Right forelimb (tissue), 1 donor: ENCODE measurements at regions not wholly inside any gene's neighbourhood (a gene's known extent, or its start where the extent isn't known, plus 50 kb on each side); places are given as distances from the start of the nearest gene placed in this dataset.

Experiments
- DNase-seq: peaks from one replicate; pipeline ENCODE4 v3.0.0-alpha.2; 2018

DNA sequence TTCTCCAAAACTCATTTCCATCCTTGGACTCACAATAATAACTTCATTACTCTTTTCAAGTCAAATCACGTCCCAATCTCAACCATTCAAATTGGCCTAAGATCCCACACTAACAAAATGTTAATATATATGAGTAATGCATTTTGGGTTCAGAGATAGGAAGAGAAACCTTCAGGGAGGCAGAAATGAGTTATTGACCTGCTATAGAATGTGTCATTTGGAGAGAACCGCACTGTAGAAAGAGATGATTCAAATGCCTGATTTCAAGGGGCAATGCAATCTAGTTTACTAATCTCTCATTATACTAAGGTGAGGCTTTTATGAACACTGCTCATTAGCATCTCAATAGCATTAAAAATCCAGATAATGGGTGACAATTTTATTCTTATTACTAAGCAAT lies 1595.0 kb upstream of the GOT2 start:
- no peak for DNase-seq

DNA sequence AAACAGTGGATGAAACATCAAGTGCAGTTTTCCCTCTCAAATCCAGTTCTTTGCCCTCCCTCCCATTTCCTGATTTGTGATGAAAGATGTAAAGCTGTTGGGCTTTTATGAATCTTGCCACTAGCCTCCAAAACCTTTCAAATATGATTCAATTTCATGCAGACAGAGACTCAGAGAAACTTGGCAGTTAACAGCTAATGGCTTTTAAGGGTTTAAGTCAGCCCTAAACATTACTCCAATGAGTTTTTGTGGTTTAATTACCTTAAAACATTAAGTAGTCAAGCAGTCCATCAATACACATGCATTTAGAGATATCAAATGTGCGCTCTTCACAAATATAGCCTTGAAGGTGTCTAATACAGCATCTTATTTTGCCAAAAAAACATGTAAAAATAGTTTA lies 1594.0 kb upstream of the GOT2 start:
- DNase-seq: no peak

DNA sequence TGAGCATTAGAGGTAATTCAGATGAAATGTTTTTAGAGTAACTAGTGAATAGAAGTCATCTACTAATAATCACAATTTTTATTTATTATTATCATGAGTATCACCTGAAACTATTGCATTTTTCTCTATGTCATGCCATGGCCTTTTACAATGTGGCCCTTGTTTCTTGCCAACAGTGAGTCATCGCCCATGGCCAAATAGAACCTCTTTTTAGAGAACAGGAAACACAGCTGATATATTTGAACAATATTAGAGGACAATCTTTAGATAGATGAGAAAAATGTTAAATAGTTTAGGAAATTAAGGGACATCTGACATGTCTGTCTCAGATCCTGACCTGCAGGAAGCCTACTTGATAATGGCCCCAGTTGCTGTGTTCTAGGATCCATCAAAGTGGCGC lies 1584.4 kb upstream of the GOT2 start:
- no peak for DNase-seq

DNA sequence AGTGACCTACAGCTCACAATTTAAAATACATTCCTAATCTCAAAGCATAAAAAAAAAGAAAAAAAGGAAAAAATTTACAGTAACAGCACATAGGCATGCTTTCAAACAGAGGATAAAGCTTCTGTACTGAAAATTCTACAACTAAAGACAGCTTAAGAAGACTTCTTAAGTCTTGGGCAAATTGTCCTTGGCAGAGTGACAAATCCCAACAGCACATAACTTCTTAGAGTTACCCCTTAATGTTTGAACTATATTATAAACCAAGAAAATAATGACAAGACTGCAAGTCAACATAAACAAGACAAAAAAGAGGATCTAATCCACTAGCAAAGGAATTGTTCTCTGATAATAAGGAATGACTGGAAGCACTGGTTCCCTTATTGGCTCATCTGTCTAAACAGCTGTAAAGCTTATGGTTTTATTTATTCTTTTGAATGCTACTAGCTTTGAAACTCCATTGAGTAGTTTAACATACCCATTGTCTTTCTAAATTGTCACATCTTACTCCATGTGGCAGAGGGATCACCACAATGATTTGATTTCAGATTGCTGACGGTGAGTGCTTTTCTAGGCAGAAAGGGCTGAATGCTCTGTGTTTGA lies 1576.8 kb upstream of the GOT2 start:
- no peak for DNase-seq

DNA sequence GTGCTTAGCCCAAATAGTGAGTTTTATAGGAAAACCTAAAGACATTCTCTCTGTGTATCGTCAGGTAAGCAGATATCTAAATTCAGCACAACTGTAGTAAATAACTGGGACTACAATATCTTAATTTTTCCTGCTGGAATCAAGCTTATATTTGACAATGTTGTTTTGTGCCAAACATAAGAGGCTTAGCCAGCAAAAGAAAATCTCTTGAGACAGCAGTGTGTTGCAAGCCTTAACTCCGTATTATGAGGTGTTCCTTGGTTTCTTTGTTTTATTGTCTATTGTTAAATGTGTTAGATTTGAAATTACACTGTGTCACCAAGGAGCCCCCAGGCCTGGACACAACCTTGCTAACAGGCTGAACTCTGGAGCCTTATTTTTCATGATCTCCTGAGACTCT lies 1570.6 kb upstream of the GOT2 start:
- DNase-seq: no peak

DNA sequence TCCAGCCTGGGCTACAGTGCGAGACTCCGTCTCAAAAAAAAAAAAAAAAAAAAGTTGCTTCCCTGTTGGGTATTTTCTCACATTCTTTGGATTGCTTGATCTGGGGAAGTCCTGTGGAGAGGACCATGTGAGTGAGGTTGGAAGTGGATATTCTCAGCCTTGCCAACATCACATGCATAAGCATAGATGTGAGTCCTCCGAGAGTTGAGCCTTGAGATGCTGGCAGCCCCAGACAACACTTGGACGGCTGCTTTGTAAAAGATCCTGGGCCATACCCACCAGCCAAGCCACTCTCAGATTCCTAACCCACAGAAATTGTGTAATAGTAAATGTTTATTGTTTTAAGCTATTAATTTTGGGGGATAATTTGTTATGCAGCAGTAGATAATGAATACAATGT lies 1570.0 kb upstream of the GOT2 start:
- no peak for DNase-seq

DNA sequence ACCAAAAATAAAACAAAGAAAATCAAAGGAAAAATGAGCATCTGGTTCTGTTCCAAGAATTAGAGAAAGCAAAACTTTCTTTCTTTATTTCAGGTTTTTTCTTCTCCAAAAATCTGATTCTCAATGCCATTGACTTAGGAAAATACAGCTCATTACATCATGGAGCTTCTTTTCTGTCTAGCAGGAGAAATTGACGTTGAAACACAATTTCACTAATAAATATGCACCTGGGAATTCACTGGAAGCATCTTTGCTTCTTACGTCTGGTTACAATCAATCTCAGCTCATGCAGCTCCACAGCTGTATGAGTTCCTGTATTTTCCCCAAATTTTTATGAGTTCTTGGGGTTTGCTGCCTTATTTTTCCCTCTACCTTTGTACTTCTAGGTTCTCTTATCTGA lies 1568.6 kb upstream of the GOT2 start:
- DNase-seq: no peak

DNA sequence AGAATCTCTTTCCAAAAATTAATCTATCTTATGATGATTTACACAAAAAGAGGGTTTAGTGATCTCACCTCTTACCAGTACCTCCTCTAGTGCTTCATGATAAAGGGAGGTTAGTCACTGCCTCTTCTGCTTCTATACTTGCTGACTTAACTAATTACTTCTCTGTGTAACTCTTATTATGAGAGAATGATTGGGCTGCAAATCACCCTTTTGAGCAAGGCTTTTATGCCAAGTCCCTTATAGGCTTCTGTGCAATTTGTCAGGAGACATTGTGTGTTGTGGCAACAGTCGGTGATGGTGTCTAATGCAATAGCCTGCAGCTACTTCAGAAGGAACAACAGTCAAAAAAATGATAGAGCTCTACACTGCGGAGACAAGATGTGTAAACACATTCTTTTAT lies 1568.1 kb upstream of the GOT2 start:
- no peak for DNase-seq

DNA sequence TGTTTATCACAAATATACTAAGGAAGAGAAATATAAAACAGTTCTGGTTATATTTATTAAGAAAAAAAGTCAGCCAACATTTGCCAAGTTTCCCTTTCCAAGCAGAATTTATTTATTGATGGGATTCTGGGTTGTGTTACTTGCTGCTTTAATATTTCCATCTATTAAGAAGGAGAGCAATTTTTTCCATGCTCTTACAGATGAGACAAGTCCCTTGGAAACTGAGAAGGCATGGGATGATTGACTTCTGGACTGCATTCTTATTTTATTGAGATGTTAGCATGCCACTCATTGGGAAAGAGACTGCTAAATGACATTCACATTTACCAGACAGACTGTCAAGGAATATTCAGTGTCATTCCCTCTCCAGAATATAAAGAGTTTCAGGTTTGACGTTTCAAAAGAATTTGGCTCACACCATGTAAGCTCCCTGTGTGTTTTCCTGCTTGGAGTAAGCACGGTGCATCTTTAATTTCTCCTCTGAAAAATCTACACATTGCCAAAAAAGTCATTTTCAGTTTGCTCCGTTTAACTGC lies 1565.2 kb upstream of the GOT2 start:
- no peak for DNase-seq

DNA sequence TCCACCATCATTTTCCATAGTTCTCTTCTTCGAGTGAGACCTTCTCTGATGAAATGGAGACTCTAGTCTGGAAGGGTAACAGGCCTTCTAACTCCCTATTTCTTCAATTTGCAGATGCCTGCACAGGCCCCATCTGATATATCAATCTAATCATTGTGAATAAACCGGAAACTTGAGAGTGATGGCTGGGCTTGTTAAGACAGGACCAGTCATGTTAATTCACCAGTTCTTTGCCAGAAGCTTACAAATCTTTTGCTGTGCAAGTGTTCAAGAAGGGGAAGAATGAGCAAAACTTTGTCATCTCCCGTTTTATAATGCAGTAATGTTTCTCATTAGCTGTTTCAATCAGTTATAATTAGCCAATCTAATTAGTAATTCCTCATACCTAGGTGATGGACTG lies 1561.3 kb upstream of the GOT2 start:
- no peak for DNase-seq

DNA sequence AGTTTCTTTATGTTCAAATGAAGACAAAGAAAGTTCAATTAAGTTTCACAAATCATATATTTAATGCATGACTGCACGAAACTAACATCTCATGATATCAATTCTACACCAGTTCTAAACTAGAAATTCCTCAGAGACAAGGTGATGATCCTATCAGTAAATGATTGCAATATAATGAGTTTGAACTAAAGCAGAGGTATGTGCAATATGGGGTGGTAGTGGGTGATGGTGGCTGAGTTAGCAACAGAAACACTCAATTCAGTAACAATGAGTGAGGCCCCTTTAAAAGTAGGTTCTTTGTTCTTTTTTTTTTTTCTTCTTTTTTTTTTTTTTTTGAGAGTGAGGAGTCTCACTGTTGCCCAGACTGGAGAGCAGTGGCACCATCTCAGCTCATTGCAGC lies 1551.7 kb upstream of the GOT2 start:
- no peak for DNase-seq

DNA sequence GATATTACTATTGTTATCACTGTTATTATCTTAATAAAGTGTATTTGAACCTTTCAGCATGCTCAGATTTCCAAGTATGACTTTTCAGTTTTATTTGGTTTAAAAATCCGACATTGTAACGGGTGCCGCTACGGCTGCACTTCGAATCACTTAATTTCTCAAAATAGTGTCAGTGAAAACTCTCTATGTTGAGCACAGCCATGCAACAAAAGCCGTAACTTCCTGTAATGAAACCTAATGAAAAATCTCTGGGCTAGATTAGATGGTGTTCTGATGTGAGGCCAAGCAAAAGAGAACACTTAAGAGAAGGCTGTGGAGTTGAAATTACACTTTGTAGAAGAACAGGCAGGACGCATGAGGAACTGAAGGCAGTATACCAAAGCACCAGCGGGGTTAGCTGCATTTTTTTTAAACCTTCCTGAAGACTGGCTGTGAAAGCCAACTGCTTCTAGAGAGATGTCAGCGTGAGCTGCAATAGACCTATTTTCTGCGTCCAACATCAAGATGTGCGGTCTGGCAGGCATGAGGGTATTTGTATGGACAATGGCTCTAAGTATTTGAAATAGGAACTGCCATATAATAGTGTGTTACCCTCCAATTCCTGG lies 1545.0 kb upstream of the GOT2 start:
- no peak for DNase-seq

DNA sequence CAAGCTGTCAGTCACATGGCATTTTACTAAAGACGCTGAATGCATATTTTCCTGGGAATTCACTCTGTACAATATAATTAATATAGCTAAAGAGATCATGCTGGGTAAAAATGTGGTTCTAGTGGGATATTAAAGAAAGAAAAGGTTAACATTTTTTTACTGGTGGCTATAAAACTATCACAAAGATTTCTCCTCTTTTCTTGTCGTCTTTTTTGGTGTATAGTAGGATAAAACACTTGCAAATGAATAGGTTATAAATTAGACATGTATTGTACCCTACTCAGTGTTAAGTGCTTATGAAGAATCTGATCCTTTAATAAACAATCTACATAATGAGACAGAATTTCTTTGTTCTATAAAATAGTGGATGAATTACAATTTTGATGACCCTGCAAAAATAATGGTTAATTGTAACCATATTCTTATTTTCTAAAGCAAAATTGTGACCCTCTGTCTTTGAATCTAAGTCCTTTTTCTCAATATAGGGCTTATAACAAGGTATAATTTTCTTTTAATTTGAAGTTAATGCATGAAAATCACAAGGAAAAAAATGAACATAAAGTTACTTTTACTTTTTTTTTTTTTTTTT lies 1540.4 kb upstream of the GOT2 start:
- DNase-seq: no peak

DNA sequence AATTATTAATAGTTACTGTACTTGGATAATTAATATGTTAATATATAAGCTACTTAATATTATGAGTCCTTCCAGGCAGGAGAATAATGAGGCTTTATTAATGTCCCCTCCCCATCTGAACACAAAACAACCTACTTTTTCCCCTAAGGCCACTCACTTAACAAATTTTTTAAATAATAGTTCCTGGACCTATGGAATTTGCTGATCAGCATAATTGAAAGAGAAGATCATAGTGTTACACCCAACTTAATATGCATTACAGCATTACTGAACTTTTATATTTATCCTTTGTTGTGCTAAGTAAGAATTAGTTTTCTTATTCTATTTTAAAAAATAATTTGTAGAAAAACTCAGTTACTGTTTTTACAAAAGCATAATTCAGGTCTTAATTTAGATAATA lies 1537.7 kb upstream of the GOT2 start:
- DNase-seq: no peak

DNA sequence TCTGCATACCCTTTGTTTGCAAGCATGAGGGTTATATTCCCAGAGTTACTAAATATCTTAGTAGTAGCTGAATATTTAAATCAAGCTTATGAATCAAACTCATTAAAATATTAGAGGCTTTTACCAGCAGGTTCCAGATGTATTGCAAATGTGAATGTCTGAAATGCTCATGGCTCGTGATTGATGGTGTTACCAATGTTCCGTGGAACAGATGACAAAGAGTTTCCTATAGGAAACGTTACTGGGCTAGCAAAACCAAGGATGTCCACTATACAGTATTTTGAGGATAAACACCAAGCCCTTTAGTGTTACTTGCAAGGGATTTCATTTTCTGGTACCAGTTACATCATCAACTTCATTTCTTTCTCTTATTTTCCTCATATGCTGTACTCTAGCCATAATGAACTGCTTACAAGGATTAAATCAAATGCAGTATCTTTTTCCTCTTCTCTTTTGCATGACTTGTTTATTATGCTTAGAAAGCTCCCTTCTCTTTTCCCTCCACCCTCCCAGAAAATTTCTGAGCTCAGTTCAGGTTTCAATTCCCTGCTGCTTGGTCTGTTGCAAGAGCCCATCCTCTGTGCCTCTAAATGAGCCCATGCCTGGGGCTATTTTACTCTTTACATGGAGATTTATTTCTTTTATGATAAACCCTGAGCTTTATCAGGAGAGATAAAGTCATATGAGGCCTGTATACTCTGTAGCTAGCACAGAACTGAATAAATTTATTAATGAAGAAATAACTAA lies 1537.1 kb upstream of the GOT2 start:
- no peak for DNase-seq

DNA sequence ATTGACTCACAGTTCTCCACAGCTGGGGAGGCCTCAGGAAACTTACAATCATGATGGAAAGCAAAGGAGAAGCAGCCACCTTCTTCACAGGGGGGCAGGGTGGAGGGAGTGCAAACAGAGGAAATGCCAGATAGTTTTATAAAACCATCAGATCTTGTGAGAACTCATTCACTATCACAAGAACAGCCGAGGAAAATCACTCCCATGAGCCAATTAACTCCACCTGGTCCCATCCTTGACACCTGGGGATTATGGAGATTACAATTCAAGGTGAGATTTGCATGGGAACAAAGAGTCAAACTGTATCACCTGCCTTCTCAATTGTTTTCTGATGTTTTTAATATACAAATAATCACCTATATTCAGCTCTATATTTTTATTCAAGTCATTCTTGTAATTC lies 1527.3 kb upstream of the GOT2 start:
- DNase-seq: no peak

DNA sequence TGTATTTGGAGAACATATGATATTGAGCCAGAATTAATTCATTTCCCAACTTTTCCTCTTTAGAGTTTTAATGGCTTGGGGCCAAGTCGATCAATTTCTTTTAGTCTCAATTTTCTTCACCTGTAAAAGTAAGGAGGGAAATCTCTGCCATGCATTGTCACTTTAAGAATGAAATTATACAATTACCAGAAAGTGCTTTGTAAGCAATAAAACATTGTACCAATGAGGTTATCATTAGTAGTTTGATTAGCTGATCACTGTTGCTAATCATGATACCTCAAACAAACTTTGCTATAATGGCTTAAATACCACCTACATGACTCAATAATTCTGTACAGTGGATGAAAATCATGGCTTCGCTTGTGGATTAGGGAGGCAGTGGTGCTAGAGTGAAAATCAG lies 1525.8 kb upstream of the GOT2 start:
- no peak for DNase-seq

DNA sequence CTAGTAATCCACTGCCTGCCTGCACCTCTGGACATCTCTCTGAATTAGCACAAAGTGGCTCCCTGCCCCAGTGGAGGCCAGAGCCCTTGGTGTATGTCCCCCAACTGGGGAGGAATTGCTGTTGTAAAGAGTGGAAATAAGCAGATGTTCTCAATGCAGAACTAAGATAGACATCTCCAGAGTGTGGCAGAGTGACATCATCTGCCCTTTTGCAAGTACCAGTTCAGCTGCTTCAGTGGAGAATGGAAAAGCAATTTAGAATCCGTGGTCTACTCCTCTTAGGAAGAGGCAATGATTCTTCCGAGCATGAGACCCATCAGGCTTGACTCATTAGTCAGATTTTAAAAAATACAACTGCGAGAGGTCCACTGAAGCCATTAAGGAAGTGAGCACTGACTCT lies 1512.0 kb upstream of the GOT2 start:
- no peak for DNase-seq

DNA sequence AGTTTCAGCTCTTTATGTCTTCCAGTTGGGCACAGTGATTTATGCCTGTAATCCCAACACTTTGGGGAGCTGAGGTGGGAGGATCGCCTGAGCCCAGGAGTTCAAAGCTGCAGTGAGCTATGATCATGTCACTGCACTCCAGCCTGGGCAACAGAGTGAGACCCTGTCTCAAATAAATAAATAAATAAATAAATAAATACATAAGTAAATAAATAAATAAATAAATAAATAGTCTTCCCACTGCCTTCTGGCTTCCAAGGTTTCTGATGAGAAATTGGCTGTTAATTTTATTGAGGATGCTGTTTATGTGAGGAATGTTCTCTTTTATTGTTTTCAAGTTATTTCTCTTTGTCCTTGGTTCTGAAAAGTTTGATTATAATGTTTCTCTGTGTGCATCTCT lies 1507.6 kb upstream of the GOT2 start:
- DNase-seq: no peak

DNA sequence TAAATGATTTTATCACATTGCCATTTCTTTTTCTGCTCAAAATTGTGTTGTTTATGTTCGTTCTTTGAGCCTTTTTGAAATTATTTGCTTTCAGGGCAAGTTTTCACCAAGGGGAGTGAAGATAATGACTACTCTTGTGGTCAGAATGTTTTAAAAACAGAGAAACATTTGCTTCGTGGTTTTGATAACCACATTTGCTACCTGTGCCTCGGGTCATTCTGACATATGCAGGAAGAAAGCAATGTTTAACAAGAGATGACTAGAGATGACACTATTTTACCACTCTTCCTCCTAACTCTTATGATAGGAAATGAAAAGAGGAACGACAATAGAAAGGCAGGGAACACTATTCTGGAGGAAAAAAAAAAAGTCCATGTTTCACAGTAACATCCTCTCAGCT lies 1496.5 kb upstream of the GOT2 start:
- DNase-seq: no peak

DNA sequence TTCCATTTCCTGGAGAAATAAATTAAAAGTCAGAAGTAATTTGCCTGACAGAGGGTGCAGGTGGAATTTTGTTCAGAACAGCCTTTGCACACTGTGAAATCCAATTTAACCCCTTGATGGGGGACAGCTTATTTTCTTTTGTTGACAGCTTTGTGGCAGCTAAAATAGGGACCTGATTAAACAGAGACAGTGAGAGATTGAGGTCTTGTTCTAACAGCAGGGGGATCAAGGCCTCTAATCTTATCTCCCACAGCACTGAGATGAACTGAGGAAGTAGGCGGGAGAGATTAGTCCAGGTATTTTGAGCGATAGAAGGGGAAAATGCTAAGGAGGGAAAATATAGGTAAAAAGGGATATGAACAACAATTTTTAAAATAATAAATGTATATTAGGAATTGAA lies 1491.4 kb upstream of the GOT2 start:
- no peak for DNase-seq

DNA sequence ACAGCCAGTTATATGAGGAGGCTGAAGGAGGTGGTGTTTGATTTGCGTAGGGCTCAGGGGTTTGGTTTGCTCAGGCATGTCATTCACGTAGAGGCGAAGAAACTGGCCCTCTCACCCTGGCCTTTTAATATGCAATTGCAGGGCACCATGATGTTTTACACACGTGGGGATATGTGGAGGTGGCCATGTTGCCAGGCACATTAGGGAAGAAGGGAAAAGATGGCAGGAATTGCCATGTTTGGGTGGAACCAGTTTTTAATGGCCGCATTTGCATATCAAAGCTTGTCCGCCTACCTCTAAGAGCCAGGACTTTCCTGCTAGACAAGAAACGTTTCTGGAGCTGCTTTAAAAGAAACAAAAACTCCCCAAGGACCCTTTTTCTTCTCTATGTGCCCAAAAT lies 1483.7 kb upstream of the GOT2 start:
- no peak for DNase-seq

DNA sequence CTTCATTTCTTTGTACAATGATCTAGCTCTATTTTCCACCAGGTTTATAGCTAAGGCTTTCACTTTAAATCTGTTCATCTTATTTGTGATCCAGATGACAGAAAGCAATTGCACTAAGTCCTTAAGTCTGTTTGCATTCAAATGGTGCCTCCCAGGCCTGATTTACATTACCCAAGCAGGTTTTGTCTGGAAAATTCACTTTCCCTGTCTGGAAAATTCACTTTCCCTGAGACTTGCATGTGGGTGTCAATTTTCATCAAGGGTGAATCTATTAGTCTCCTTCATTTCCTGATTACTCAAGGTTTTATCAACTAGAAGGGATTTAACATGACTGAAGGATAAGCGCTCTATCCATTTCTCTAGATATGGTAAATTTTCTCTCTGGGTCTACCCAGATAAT lies 1480.2 kb upstream of the GOT2 start:
- DNase-seq: no peak

DNA sequence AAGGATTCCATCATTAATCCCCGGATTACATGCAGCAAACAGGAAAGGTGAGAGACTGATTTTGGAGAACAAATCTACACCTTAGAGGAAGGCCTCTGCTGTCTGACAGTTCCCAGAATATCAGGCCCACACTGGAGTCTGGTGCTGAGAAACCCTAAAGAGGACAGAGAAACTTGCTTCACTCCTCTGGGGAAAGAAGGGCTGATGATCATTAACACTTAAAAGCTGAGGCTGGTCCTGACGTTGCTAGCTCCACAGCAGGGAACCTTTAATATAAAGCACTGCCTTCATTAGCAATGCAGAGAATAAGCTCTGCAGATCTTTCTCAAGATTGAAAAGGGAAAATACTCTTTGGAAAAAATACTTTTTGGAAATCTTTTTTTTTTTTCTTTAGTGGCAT lies 1472.4 kb upstream of the GOT2 start:
- no peak for DNase-seq
